CD4-positive, alpha-beta T cell treated with Interleukin-4 for 1 hour (primary cell): ENCODE measurements at regions not wholly inside any gene's neighbourhood (a gene's known extent, or its start where the extent isn't known, plus 50 kb on each side); places are given as distances from the start of the nearest gene placed in this dataset.

Experiments
- DNase-seq, 2 donors: peaks; one replicate each; pipeline ENCODE4 v3.0.0-alpha.2; 2020 to 2022

GRCh38 chr5:39486790-39487189 is 62.0 kb upstream of the DAB2 start:
- DNase-seq = no peak

- DNase-seq = no peak
Observed at GRCh38 chr5:39486361-39486760, 61.6 kb upstream of the DAB2 start.

GRCh38 chr5:39485079-39485478 is 60.3 kb upstream of the DAB2 start:
- DNase-seq = no peak

GRCh38 chr5:39484673-39485072 is 59.9 kb upstream of the DAB2 start:
- DNase-seq = no peak

GRCh38 chr5:39482098-39482497 is 57.3 kb upstream of the DAB2 start:
- DNase-seq = no peak

- DNase-seq = no peak
Observed at GRCh38 chr5:39479537-39479936, 54.8 kb upstream of the DAB2 start.

- no peak for DNase-seq
Observed at GRCh38 chr5:39478863-39479262, 54.1 kb upstream of the DAB2 start.

- no peak for DNase-seq
Observed at GRCh38 chr5:39476843-39477220, 52.1 kb upstream of the DAB2 start.

GRCh38 chr5:39475881-39476842 is 51.4 kb upstream of the DAB2 start:
- no peak for DNase-seq

- DNase-seq = no peak
Observed at GRCh38 chr5:39475159-39475571, 50.4 kb upstream of the DAB2 start.
